Loucy (cell line): ENCODE measurements at regions not wholly inside any gene's neighbourhood (a gene's known extent, or its start where the extent isn't known, plus 50 kb on each side); places are given as distances from the start of the nearest gene placed in this dataset.

Source experiments
- EZH2phosphoT487 ChIP-seq: fragments of 200-600 bp; IDR thresholded peaks from 2 replicates; pipeline ENCODE4 v1.6.1; 2018; ENCODE audit warnings: antibody characterized with exemption, mild to moderate bottlenecking, moderate library complexity, borderline replicate concordance
- TF ChIP-seq, protein P1 (sequence below): fragments of 200-600 bp; sonication (generic); conservative IDR thresholded peaks from 2 replicates; pipeline ENCODE4 v1.5.1; 2014; ENCODE audit warnings: mild to moderate bottlenecking, antibody characterized with exemption, low read length

DNA sequence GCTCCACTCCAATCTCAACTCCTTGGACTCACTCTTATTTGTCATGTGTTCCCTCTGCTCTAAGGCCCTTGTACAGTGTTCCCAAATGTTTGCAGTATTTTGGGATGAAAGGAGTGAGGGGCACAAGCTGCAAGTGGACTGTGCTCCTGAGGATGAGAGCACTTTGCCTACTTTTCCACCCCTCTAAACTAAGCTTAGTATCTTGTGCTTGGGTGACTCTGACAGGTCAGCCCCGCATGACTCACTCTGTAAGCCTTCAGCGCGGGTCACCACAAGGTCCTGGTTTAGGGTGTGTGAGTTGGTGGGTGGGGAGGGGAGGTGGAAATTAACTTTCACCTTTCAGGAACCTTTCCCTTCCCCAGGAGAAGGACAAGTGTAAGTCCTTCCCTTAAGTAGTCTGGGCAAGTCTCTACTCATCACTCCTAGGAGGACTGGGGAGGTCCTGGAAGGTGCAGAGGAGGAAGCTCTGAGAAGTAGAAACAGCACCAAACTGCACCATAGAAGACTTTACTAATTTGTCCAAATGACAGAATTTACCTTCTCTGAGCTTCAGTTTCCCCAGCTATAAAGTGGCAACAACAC lies 68.8 kb upstream of the EPB41L1 start:
- TF ChIP-seq, protein P1, sequence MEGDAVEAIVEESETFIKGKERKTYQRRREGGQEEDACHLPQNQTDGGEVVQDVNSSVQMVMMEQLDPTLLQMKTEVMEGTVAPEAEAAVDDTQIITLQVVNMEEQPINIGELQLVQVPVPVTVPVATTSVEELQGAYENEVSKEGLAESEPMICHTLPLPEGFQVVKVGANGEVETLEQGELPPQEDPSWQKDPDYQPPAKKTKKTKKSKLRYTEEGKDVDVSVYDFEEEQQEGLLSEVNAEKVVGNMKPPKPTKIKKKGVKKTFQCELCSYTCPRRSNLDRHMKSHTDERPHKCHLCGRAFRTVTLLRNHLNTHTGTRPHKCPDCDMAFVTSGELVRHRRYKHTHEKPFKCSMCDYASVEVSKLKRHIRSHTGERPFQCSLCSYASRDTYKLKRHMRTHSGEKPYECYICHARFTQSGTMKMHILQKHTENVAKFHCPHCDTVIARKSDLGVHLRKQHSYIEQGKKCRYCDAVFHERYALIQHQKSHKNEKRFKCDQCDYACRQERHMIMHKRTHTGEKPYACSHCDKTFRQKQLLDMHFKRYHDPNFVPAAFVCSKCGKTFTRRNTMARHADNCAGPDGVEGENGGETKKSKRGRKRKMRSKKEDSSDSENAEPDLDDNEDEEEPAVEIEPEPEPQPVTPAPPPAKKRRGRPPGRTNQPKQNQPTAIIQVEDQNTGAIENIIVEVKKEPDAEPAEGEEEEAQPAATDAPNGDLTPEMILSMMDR: no peak
- no peak for TF ChIP-seq EZH2phosphoT487
